Brain microvascular endothelial cell (primary cell): ENCODE measurements at regions not wholly inside any gene's neighbourhood (a gene's known extent, or its start where the extent isn't known, plus 50 kb on each side); places are given as distances from the start of the nearest gene placed in this dataset.

Experiments used
- DNase-seq: peaks from one replicate; pipeline ENCODE4 v3.0.0-alpha.2; 2020
- H3K27ac ChIP-seq: fragments of 250-450 bp; sonication (Bioruptor Pico); 2 replicates; pipeline ENCODE4 v1.5.1; 2020; ENCODE audit warnings: mild to moderate bottlenecking, moderate library complexity
- H3K27me3 ChIP-seq: fragments of 250-450 bp; sonication (Bioruptor Pico); replicated peaks from 2 replicates; pipeline ENCODE4 v1.5.1; 2020; ENCODE audit warnings: mild to moderate bottlenecking
- H3K36me3 ChIP-seq: fragments of 250-450 bp; sonication (Bioruptor Pico); replicated peaks from 2 replicates; pipeline ENCODE4 v1.5.1; 2020; ENCODE audit warnings: mild to moderate bottlenecking
- H3K4me3 ChIP-seq: 2 replicates; pipeline ENCODE4 v1.5.1; 2011; ENCODE audit warnings: low read depth, mild to moderate bottlenecking, control low read depth, low read length, moderate library complexity
- in situ Hi-C: cut with HindIII; loops from 2 replicates; pipeline ENCODE4 v1.10.0; 2017; ENCODE audit warnings: low sequenced_read_pairs, low pct_ligation_motif_present
- TF ChIP-seq, protein P1 (sequence below): IDR thresholded peaks from 2 replicates; pipeline ENCODE4 v1.5.1; 2011; ENCODE audit warnings: low read depth, mild to moderate bottlenecking, moderate library complexity, low read length, control low read depth, inconsistent platforms; ENCODE audit errors: missing control alignments

DNA sequence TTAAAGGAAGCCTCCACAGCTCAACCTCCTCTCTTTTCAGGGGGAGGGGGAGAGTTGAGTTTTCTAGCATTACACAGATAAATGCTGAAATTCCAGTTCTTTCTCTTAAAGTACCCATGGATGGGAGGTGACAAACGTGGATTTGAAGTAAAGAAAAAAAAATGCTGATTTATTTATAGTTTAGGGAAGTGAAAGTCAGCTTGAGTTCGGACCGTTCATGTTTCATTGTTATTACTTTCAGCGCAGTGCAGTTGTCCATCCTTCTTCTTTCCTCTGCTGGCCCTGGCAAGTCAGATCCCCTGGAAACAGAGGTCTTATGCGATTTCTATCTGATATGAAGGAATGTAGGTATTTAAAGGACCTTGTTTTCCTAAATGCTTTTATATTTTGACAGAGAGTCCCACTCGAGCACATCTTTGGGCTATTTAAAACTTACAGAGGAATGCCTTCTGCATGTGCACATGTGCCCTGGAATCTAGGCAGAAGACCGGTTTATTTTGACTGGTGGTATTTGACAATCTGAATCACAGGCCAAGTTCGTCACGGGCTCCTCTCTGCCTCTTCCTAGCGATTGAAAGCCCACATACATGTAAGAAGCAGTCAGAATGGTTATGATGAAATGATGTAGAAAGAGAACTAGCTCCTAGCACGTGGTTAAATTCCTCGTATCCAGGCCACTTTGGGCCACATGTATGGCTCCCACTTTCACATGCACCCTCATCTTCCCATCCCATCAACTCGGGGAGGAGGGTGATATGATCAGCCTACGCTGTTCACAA, 385.2 kb upstream of the KLF4 start:
- in situ Hi-C loops, result no loop called here
- TF ChIP-seq, protein P1, sequence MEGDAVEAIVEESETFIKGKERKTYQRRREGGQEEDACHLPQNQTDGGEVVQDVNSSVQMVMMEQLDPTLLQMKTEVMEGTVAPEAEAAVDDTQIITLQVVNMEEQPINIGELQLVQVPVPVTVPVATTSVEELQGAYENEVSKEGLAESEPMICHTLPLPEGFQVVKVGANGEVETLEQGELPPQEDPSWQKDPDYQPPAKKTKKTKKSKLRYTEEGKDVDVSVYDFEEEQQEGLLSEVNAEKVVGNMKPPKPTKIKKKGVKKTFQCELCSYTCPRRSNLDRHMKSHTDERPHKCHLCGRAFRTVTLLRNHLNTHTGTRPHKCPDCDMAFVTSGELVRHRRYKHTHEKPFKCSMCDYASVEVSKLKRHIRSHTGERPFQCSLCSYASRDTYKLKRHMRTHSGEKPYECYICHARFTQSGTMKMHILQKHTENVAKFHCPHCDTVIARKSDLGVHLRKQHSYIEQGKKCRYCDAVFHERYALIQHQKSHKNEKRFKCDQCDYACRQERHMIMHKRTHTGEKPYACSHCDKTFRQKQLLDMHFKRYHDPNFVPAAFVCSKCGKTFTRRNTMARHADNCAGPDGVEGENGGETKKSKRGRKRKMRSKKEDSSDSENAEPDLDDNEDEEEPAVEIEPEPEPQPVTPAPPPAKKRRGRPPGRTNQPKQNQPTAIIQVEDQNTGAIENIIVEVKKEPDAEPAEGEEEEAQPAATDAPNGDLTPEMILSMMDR, result no peak

DNA sequence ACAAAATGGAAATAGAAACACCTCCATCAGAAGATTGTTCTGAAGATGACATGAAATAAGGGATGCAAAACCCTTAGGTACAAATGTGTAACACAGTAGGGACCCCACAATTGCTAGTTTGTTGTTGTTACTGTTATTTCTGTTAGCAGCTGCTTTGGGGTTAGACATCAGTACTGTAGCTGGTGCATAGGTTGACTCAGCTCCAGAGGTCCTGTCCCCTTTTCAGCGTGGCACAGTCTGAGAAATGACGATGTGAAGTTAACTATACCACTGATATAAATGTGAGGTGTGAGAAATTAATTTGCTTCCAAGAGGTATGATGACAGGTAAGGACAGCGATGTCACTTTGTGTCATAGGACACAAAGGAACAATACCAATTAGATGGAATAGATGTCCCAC, 384.6 kb upstream of the KLF4 start:
- H3K36me3 ChIP-seq, result no peaks in the 10 kb centered on the region
- no peak for DNase-seq
- H3K27me3 ChIP-seq, result no peaks in the 10 kb centered on the region
- no peak overlapping the region for H3K27ac ChIP-seq
- in situ Hi-C loops, result no loop called here
- no peak overlapping the region for H3K4me3 ChIP-seq
- TF ChIP-seq, protein P1, result no peak

More for the DNA sequence above, 385.2 kb upstream of the KLF4 start:
- Histone ChIP-seq H3K27ac (no peak overlapping the region), H3K4me3 (no peak overlapping the region), H3K36me3 (no peaks in the 10 kb centered on the region), H3K27me3 (no peaks in the 10 kb centered on the region)
- no peak for DNase-seq

DNA sequence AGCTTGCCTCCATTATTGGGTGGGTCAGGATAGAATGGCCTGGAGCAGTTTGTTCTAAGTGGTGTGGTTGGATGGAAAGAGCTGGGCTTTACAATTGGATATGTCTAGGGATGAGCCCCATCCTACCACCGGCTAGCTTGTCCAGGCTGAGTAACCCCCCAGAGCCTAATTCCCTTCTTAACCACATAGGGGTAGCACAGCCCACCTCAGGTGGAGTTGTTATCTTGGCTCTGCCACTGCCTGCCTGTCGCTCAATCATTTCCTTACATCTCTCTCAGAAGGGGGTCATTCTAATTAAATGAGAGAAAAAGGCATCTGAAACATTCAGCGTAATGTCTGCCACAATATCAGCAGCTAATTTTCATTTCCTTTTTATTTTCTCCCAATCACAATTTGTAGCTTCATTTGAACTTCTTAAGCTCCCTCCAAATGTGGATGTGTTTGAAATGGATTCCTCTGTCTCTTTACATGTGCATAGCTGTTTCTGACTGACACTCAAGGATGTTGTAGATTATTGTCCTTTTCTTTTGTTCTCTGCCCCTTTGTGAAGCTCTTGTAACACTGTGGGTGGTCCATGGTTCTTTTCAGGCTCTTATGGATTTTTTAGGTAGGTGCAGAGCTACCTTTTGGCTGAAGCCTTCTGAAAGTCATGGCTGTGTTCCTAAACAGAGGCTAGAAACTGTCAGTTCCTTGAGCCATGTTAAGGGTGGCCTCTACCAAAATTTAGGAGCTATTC, 383.1 kb upstream of the KLF4 start:
- in situ Hi-C loops, result no loop called here
- TF ChIP-seq, protein P1, result no peak
- no peaks in the 10 kb centered on the region for H3K27me3 ChIP-seq
- no peak overlapping the region for H3K27ac ChIP-seq
- no peak for DNase-seq
- no peak overlapping the region for H3K4me3 ChIP-seq
- H3K36me3 ChIP-seq, result no peaks in the 10 kb centered on the region

DNA sequence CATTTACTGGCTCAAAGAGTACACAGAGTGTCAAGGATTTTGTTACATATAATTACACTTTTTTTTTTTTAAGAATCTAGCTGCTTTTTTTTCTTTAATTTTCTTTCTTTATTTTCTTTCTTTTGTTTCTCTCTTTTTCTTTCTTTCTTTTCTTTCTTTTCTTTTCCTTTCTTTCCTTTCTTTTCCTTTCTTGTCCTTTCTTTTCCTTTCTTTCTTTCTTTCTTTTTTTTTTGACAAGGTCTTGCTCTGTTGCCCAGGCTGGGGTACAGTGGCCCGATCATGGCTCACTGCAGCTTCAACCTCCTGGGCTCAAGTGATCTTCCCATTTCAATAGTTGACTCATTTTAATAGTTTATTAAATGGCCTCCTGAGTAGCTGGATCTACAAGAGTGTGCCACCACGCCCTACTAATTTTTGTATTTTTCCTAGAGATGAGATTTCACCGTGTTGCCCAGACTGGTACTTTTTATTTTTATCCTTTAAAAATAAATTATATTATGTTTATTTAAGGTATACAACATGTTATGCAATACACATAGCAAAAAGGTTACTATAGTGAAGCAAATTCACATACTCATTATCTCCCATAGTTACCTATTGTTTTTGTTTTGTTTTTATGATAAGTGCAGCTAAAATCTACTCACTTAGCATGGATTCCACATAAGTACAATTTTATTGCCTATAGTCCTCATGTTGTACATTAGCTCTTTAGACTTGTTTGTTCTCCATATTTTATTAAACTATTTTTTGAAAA, 381.5 kb upstream of the KLF4 start:
- no peak overlapping the region for H3K4me3 ChIP-seq
- DNase-seq, result no peak
- no peak overlapping the region for H3K27ac ChIP-seq

DNA sequence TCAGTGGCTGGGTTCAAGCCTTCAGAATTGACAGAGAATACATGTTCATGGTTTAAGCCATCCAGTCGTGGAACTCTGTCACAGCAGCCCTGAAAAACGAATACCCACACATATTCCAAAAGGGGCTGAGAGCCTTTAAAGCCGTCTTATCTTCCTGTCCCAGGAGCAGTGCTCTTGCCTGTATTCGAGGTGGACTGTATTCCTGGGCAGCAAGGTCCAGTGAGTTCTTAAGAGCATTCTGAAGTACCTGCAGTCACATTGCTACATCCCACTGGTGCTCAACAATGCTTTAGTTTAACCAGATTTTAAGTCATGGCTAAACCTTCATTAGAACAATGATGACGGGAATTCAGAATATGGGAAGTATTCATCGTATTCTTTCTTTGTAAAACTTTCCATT, 380.7 kb upstream of the KLF4 start:
- H3K4me3 ChIP-seq, result no peak overlapping the region
- TF ChIP-seq, protein P1, result no peak
- no peak overlapping the region for H3K27ac ChIP-seq
- in situ Hi-C loops, result no loop called here
- no peaks in the 10 kb centered on the region for H3K27me3 ChIP-seq
- no peak for DNase-seq
- no peaks in the 10 kb centered on the region for H3K36me3 ChIP-seq

More for the DNA sequence above, 381.5 kb upstream of the KLF4 start:
- TF ChIP-seq, protein P1, result no peak
- no peaks in the 10 kb centered on the region for H3K36me3 ChIP-seq
- in situ Hi-C loops, result no loop called here
- H3K27me3 ChIP-seq, result no peaks in the 10 kb centered on the region
